Bronchial epithelial cell (primary cell): ENCODE measurements at regions not wholly inside any gene's neighbourhood (a gene's known extent, or its start where the extent isn't known, plus 50 kb on each side); places are given as distances from the start of the nearest gene placed in this dataset.

Experiments
- DNase-seq: peaks from one replicate; pipeline ENCODE4 v3.0.0-alpha.2; 2010; ENCODE audit warnings: low read depth
- FAIRE-seq: peaks from 2 replicates; lab custom pipeline; 2011; peaks lifted over from hg19 to GRCh38; lab: Jason Lieb, UNC
- H3K27me3 ChIP-seq: 2 replicates; pipeline ENCODE4 v1.5.1; 2011; ENCODE audit warnings: low read length; ENCODE audit not compliant: control insufficient read depth, insufficient read depth
- H3K36me3 ChIP-seq: 2 replicates; pipeline ENCODE4 v1.5.1; 2011; ENCODE audit warnings: low read length; ENCODE audit not compliant: control insufficient read depth, insufficient read depth
- H3K4me3 ChIP-seq: 2 replicates; pipeline ENCODE4 v1.5.1; 2011; ENCODE audit warnings: mild to moderate bottlenecking, low read depth, low read length, control low read depth
- TF ChIP-seq, protein P1 (sequence below): IDR thresholded peaks from 2 replicates; pipeline ENCODE4 v1.5.1; 2011; ENCODE audit warnings: mild to moderate bottlenecking, moderate library complexity, low read length, control low read depth, inconsistent platforms; ENCODE audit not compliant: insufficient read depth, severe bottlenecking

DNA sequence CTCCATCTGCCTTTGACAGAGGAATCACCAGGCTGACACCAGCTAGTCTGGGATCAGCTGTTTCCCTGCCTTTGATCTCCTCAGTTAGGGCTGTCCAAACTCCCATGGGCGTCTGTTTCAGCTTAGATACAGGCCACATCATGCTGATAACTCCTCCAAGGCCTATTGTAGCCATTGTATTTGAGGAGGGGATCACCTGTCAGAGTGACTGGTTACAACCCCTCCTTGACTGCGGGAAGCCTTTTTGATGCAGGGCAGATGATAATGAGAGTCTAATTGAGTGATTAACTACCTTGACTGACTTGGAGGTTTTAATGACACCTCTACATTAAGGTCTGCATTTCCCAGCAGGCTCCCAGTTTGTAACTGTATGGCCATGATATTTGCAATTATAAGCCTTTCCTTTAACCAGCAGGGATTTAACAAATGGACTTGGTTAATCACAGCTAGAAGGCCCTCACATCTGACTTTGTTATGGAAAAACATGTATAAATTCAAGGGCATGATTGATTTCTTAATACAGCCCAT lies 863.5 kb downstream of the KCNJ2 start:
- Histone ChIP-seq H3K36me3 (no peaks in the 10 kb centered on the region), H3K4me3 (no peak overlapping the region), H3K27me3 (no peaks in the 10 kb centered on the region)
- TF ChIP-seq, protein P1, sequence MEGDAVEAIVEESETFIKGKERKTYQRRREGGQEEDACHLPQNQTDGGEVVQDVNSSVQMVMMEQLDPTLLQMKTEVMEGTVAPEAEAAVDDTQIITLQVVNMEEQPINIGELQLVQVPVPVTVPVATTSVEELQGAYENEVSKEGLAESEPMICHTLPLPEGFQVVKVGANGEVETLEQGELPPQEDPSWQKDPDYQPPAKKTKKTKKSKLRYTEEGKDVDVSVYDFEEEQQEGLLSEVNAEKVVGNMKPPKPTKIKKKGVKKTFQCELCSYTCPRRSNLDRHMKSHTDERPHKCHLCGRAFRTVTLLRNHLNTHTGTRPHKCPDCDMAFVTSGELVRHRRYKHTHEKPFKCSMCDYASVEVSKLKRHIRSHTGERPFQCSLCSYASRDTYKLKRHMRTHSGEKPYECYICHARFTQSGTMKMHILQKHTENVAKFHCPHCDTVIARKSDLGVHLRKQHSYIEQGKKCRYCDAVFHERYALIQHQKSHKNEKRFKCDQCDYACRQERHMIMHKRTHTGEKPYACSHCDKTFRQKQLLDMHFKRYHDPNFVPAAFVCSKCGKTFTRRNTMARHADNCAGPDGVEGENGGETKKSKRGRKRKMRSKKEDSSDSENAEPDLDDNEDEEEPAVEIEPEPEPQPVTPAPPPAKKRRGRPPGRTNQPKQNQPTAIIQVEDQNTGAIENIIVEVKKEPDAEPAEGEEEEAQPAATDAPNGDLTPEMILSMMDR = no peak
- no peak for DNase-seq
- FAIRE-seq = no peak

- DNase-seq (no peak), FAIRE-seq (no peak)
- TF ChIP-seq, protein P1 = no peak
- Histone ChIP-seq H3K4me3 (no peak overlapping the region), H3K36me3 (no peaks in the 10 kb centered on the region), H3K27me3 (no peaks in the 10 kb centered on the region)
Measured at GRCh38 chr17:71033336-71033735, 864.0 kb downstream of the KCNJ2 start.

DNA sequence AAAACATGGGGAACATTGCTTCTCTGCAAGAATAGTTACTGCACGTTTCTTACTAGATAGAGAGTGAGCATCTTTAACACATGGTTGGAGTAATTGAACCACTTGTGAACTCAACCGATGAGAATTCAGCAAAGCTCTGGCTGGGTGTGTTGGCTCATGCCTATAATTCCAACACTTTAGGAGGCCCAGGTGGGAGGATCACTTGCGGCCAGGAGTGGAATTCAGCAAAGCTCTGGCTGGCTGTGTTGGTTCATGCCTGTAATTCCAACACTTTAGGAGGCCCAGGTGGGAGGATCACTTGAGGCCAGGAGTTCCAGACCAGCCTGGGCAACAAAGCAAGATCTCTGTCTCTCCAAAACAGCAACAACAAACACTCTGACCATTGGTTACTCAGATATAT lies 865.9 kb downstream of the KCNJ2 start:
- TF ChIP-seq, protein P1 = no peak
- Histone ChIP-seq H3K4me3 (no peak overlapping the region), H3K36me3 (no peaks in the 10 kb centered on the region), H3K27me3 (no peaks in the 10 kb centered on the region)
- DNase-seq (no peak), FAIRE-seq (no peak)

DNA sequence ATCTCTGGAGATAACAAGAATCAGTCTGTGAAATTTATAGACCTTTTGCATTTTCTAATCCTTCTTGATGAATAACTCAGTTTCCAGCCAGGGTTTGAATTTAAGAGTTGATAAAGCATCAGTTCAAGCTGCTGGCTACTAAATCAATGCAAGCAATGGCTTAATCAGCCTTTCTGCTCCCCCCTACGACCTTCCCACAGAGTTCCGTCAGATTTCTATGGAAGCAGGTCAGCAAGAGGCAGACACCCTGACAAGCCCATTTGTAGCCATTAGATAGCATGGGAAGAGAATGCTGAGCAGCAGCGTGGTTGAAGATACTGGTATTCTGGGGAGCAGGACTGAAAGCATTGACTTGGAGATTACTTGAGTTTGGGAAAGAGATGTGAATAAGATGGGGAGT lies 868.1 kb downstream of the KCNJ2 start:
- FAIRE-seq (no peak), DNase-seq (no peak)
- no peak overlapping the region for H3K4me3 ChIP-seq
- H3K36me3 ChIP-seq = no peaks in the 10 kb centered on the region
- H3K27me3 ChIP-seq = no peaks in the 10 kb centered on the region
- TF ChIP-seq, protein P1 = no peak

DNA sequence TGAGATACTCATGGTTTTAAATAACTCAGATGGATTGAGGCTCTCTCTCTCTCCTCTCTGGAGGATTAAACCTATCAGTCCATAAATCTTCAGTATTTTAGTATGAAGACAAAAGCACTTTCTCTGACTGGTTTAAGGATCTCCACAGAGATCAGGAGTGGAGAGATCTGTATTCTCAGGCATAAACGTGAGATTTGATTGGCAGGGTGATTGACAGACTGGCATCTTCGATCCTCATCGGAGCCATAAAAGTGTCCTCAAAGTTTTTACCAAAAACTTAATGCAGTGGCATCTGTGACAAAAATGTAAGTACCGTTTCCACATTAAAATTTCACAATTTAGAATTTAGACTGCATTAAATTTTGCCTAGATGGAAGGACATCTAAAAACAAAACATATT lies 870.1 kb downstream of the KCNJ2 start:
- Histone ChIP-seq H3K27me3 (no peaks in the 10 kb centered on the region), H3K4me3 (no peak overlapping the region), H3K36me3 (no peaks in the 10 kb centered on the region)
- FAIRE-seq (no peak), DNase-seq (no peak)
- TF ChIP-seq, protein P1 = no peak

GRCh38 chr17:71052971-71053370 lies 883.6 kb downstream of the KCNJ2 start:
- no peak for DNase-seq
- TF ChIP-seq, protein P1 = no peak
- FAIRE-seq = no peak
- Histone ChIP-seq H3K27me3 (no peaks in the 10 kb centered on the region), H3K36me3 (no peaks in the 10 kb centered on the region), H3K4me3 (no peak overlapping the region)
